A673 (cell line): ENCODE measurements at regions not wholly inside any gene's neighbourhood (a gene's known extent, or its start where the extent isn't known, plus 50 kb on each side); places are given as distances from the start of the nearest gene placed in this dataset.

Source experiments
- EZH2 ChIP-seq: fragments of 200-600 bp; sonication (generic); IDR thresholded peaks from 2 replicates; pipeline ENCODE4 v1.6.1; 2017; ENCODE audit warnings: borderline replicate concordance, low read depth, mild to moderate bottlenecking, mixed read lengths, antibody characterized with exemption, low read length; ENCODE audit not compliant: poor library complexity, severe bottlenecking
- TF ChIP-seq, protein P1 (sequence below): fragments of 300-800, 200-600 bp; sonication (generic); conservative IDR thresholded peaks from 2 replicates; pipeline ENCODE4 v1.5.1; 2017; ENCODE audit warnings: low read depth, mild to moderate bottlenecking, antibody characterized with exemption, low read length, moderate library complexity, mixed read lengths

DNA sequence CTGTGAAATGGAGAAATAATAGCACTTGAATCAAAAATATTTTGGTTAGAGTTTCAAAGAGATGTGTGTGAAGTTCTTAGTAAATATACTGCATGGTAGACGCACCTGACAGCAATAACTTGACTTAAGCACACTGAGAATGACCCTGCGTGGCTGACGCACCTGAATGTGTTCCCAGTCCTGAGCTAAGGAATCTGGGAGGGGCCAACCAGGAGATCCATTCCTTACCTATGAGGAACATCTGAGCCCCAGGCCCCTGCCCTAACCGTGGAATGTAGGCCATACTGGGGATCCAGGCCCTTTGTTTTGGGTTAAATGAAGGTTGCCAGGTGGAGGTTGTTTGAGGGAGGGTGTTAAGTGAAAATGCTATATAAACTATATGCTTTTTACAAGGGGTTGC lies 284.4 kb downstream of the RBM43 start:
- TF ChIP-seq EZH2, result no peak
- TF ChIP-seq, protein P1, sequence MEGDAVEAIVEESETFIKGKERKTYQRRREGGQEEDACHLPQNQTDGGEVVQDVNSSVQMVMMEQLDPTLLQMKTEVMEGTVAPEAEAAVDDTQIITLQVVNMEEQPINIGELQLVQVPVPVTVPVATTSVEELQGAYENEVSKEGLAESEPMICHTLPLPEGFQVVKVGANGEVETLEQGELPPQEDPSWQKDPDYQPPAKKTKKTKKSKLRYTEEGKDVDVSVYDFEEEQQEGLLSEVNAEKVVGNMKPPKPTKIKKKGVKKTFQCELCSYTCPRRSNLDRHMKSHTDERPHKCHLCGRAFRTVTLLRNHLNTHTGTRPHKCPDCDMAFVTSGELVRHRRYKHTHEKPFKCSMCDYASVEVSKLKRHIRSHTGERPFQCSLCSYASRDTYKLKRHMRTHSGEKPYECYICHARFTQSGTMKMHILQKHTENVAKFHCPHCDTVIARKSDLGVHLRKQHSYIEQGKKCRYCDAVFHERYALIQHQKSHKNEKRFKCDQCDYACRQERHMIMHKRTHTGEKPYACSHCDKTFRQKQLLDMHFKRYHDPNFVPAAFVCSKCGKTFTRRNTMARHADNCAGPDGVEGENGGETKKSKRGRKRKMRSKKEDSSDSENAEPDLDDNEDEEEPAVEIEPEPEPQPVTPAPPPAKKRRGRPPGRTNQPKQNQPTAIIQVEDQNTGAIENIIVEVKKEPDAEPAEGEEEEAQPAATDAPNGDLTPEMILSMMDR, result no peak
